ENCODE measurements at regions not wholly inside any gene's neighbourhood (a gene's known extent, or its start where the extent isn't known, plus 50 kb on each side); places are given as distances from the start of the nearest gene placed in this dataset.

DNA sequence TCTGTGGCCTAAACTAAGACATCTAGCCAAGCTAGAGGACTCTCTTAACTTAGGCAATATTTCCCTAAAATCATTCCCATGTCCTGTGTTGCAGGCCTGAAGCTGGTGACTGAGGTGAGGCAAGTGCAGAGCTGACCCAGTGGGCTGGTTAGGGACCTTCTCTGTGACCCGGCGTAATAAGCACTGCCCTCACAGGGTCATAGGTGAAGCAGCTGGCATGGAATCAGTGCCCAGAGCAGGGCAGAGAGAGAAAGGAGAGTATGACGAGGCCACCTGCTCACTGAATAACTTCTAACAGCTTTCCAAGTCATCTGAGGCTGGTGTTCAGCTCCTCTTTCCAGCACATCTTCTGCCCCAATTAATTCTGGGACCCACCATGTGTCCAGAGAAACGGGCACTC lies 197.0 kb downstream of the ANAPC1 start:
- no peak overlapping the region for H3K9ac ChIP-seq (ENCODE audit: low read depth in 1 of 2, low read length in 2 of 2)
- no peak overlapping the region for H3K27ac ChIP-seq (ENCODE audit: low read depth in 2 of 2, low read length in 2 of 2)
- no peak overlapping the region for H3K4me3 ChIP-seq (ENCODE audit: low read length in 2 of 2)
- no peaks in the 10 kb centered on the region for H3K9me3 ChIP-seq (ENCODE audit: control insufficient read depth in 2 of 2, low read length in 2 of 2)
- H3K4me1 ChIP-seq (ENCODE audit: control insufficient read depth in 2 of 2, insufficient read depth in 2 of 2, low read length in 2 of 2) = peaks cover 0 to 5% of the 10 kb centered on the region in 2 donors
- no peaks in the 10 kb centered on the region for H3K36me3 ChIP-seq (ENCODE audit: control insufficient read depth in 2 of 2, insufficient read depth in 2 of 2, low read length in 2 of 2)
- H3K27me3 ChIP-seq (ENCODE audit: control insufficient read depth in 2 of 2, insufficient read depth in 2 of 2, low read length in 2 of 2) = no peaks in the 10 kb centered on the region

DNA sequence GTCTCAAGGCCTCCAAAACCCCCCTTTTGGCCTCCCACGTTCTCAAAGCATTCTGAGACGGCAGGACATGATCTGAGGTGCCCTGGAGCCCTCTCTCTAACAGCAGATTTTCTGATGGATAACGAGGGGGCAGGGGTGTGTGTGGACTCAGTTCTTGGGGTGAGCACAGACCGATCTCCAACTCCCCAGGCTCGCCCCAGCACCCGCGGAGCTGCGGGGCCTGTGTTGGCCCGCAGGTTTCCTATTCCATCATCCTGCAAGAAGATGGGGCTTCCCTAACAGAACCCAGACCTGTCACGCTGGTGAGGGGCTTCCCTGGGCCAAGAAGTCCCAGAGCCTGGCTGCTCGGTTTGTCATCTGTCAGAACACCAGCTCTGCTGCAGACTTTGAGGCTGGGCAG lies 196.1 kb downstream of the ANAPC1 start:
- Histone ChIP-seq H3K9me3 (ENCODE audit: control insufficient read depth in 2 of 2, low read length in 2 of 2) (no peaks in the 10 kb centered on the region), H3K36me3 (ENCODE audit: control insufficient read depth in 2 of 2, insufficient read depth in 2 of 2, low read length in 2 of 2) (no peaks in the 10 kb centered on the region), H3K27me3 (ENCODE audit: control insufficient read depth in 2 of 2, insufficient read depth in 2 of 2, low read length in 2 of 2) (no peaks in the 10 kb centered on the region), H3K27ac (ENCODE audit: low read depth in 2 of 2, low read length in 2 of 2) (no peak overlapping the region), H3K9ac (ENCODE audit: low read depth in 1 of 2, low read length in 2 of 2) (no peak overlapping the region), H3K4me3 (ENCODE audit: low read length in 2 of 2) (no peak overlapping the region), H3K4me1 (ENCODE audit: control insufficient read depth in 2 of 2, insufficient read depth in 2 of 2, low read length in 2 of 2) (peaks cover 0 to 5% of the 10 kb centered on the region in 2 donors)

DNA sequence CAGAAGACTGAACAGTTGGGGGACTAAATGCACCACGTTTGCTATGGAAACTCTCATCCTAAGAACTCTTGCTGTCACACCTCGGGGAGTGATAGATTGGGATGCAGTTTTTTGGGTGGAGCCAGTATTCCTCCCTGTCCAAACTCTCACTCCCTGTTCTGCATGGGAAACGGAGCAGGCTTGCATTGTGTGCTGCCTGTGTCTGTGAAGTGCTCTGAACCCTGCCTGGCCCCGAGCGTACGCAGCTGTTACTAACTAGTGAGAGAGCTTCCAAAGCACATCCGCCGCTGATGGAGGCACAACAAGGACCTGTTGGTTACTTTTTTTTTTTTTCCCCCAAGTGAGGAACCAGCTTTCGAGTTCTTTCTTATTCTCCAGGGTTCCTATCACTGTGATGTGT lies 195.5 kb downstream of the ANAPC1 start:
- Histone ChIP-seq H3K9ac (ENCODE audit: low read depth in 1 of 2, low read length in 2 of 2) (no peak overlapping the region), H3K27ac (ENCODE audit: low read depth in 2 of 2, low read length in 2 of 2) (no peak overlapping the region), H3K36me3 (ENCODE audit: control insufficient read depth in 2 of 2, insufficient read depth in 2 of 2, low read length in 2 of 2) (no peaks in the 10 kb centered on the region), H3K27me3 (ENCODE audit: control insufficient read depth in 2 of 2, insufficient read depth in 2 of 2, low read length in 2 of 2) (no peaks in the 10 kb centered on the region), H3K4me1 (ENCODE audit: control insufficient read depth in 2 of 2, insufficient read depth in 2 of 2, low read length in 2 of 2) (peaks cover 0 to 5% of the 10 kb centered on the region in 2 donors), H3K9me3 (ENCODE audit: control insufficient read depth in 2 of 2, low read length in 2 of 2) (no peaks in the 10 kb centered on the region), H3K4me3 (ENCODE audit: low read length in 2 of 2) (no peak overlapping the region)

DNA sequence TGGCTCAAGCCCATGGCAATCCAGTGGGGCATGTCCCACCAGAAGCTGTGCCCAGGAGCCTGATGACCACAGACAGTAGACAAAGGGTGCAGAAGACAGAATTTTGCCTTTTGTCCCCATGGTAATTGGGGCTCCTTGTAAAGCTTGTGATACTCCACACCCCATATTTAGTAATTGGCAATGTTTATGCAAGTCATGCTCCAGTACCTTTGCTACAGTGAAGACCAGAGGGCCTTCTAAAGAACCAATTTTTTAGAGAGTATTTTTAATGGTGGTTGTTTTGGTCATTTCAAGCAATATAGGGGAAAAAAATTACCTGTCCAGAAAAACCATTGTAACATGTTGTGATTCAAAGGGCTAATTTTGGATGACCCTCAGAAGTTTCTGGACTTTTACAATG lies 194.8 kb downstream of the ANAPC1 start:
- no peak overlapping the region for H3K4me3 ChIP-seq (ENCODE audit: low read length in 2 of 2)
- H3K4me1 ChIP-seq (ENCODE audit: control insufficient read depth in 2 of 2, insufficient read depth in 2 of 2, low read length in 2 of 2) = peaks cover 0 to 5% of the 10 kb centered on the region in 2 donors
- H3K9ac ChIP-seq (ENCODE audit: low read depth in 1 of 2, low read length in 2 of 2) = no peak overlapping the region
- no peaks in the 10 kb centered on the region for H3K36me3 ChIP-seq (ENCODE audit: control insufficient read depth in 2 of 2, insufficient read depth in 2 of 2, low read length in 2 of 2)
- H3K27me3 ChIP-seq (ENCODE audit: control insufficient read depth in 2 of 2, insufficient read depth in 2 of 2, low read length in 2 of 2) = no peaks in the 10 kb centered on the region
- H3K27ac ChIP-seq (ENCODE audit: low read depth in 2 of 2, low read length in 2 of 2) = no peak overlapping the region
- H3K9me3 ChIP-seq (ENCODE audit: control insufficient read depth in 2 of 2, low read length in 2 of 2) = no peaks in the 10 kb centered on the region

DNA sequence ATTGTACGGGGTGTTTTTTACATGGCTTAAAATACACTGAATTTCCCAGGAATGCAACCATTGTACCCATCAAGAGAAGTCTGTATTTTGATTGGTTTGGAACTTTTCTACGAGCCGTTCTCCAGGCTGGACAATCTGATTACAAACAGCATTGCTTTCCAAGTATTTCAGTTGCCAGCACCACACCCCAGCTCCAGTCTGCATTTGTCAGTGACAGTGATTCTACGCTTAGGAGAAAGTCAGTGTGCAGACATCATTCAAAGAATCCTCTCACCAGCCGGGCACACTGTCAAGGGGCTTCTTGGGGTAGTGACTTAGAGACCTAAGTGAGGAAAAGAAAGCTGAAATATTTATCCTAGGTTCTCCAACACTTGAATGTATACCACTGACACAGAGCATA lies 194.1 kb downstream of the ANAPC1 start:
- no peak overlapping the region for H3K27ac ChIP-seq (ENCODE audit: low read depth in 2 of 2, low read length in 2 of 2)
- H3K4me3 ChIP-seq (ENCODE audit: low read length in 2 of 2) = no peak overlapping the region
- no peak overlapping the region for H3K9ac ChIP-seq (ENCODE audit: low read depth in 1 of 2, low read length in 2 of 2)

DNA sequence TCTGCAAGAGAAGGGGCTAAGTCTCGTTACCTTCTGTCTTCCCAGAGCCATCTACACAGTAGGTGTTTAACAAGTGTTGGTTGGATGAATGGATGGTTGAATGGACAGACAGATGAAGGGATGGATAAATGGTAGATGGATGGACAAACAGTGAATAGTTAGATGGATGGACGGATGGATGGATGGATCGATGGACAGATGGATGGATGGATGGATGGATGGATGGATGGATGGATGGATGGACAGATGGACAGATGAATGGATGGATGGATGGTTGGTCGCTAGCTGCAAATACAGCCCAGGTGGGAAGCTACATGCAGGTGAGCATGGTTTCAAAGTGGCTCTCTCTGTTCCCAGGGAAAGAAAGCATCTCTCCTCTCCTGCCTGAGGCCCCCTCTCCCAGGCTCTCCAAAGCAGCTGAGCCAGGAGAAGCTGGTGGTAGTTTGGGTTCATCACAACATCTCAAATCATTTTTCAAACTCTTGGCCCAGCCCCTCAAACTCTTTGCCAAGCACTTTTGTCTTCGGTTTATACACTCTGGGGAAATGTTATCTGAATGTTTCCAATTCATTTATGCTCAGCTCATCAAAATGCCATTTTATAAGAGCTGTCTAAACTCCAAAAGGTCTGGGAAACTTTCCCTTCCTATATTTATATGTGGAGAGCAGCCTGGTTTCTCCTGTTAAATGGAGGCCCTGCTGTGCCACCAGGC lies 192.7 kb downstream of the ANAPC1 start:
- Histone ChIP-seq H3K27me3 (ENCODE audit: control insufficient read depth in 2 of 2, insufficient read depth in 2 of 2, low read length in 2 of 2) (no peaks in the 10 kb centered on the region), H3K9me3 (ENCODE audit: control insufficient read depth in 2 of 2, low read length in 2 of 2) (no peaks in the 10 kb centered on the region), H3K36me3 (ENCODE audit: control insufficient read depth in 2 of 2, insufficient read depth in 2 of 2, low read length in 2 of 2) (no peaks in the 10 kb centered on the region), H3K27ac (ENCODE audit: low read depth in 2 of 2, low read length in 2 of 2) (no peak overlapping the region), H3K4me3 (ENCODE audit: low read length in 2 of 2) (no peak overlapping the region), H3K9ac (ENCODE audit: low read depth in 1 of 2, low read length in 2 of 2) (no peak overlapping the region), H3K4me1 (ENCODE audit: control insufficient read depth in 2 of 2, insufficient read depth in 2 of 2, low read length in 2 of 2) (no peaks in the 10 kb centered on the region)

More for the DNA sequence above, 194.1 kb downstream of the ANAPC1 start:
- no peaks in the 10 kb centered on the region for H3K27me3 ChIP-seq (ENCODE audit: control insufficient read depth in 2 of 2, insufficient read depth in 2 of 2, low read length in 2 of 2)
- H3K4me1 ChIP-seq (ENCODE audit: control insufficient read depth in 2 of 2, insufficient read depth in 2 of 2, low read length in 2 of 2) = no peaks in the 10 kb centered on the region
- no peaks in the 10 kb centered on the region for H3K9me3 ChIP-seq (ENCODE audit: control insufficient read depth in 2 of 2, low read length in 2 of 2)
- H3K36me3 ChIP-seq (ENCODE audit: control insufficient read depth in 2 of 2, insufficient read depth in 2 of 2, low read length in 2 of 2) = no peaks in the 10 kb centered on the region

DNA sequence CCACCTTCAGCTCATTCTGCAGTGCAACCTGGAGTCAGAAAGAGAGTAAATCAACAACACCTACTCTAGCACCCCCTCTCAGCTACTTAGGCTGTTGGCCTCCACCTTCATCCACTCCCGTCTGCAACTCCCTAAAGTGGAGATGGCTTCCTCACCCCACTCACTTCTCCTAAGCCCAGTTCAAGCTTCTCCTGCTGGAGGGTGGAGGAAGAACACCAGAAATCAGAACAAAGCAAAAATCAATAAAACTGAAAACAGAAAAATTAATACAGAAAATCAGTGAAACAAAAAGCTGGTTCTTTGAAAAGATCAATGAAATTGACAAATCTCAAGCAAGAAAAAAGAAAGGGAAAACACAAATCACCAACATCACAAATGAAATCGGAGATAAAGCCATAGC lies 191.7 kb downstream of the ANAPC1 start:
- H3K4me1 ChIP-seq (ENCODE audit: control insufficient read depth in 2 of 2, insufficient read depth in 2 of 2, low read length in 2 of 2) = no peaks in the 10 kb centered on the region
- H3K9ac ChIP-seq (ENCODE audit: low read depth in 1 of 2, low read length in 2 of 2) = no peak overlapping the region
- no peaks in the 10 kb centered on the region for H3K9me3 ChIP-seq (ENCODE audit: control insufficient read depth in 2 of 2, low read length in 2 of 2)
- no peak overlapping the region for H3K27ac ChIP-seq (ENCODE audit: low read depth in 2 of 2, low read length in 2 of 2)
- H3K27me3 ChIP-seq (ENCODE audit: control insufficient read depth in 2 of 2, insufficient read depth in 2 of 2, low read length in 2 of 2) = no peaks in the 10 kb centered on the region
- no peaks in the 10 kb centered on the region for H3K36me3 ChIP-seq (ENCODE audit: control insufficient read depth in 2 of 2, insufficient read depth in 2 of 2, low read length in 2 of 2)
- H3K4me3 ChIP-seq (ENCODE audit: low read length in 2 of 2) = no peak overlapping the region

DNA sequence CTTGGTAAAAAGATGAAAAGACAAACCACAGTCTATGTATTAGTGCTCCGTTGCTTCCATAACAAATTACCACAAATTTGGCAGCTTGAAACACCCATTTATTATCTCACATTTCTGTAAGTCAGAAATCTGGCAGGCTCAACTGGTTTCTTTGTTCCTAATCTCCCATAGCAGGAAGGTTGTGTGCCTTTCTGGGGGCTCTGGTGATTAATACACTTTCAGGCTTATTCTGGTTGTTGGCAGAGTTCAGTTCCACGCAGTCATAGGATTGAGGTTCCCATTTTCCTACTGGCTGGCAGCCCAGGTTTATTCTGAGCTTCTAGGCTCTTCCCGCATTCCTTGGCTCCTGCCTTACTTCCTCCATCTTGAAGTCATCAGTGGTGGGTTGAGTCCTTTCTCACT lies 189.3 kb downstream of the ANAPC1 start:
- H3K4me1 ChIP-seq (ENCODE audit: control insufficient read depth in 2 of 2, insufficient read depth in 2 of 2, low read length in 2 of 2) = peaks cover 13 to 17% of the 10 kb centered on the region in 2 donors
- no peak overlapping the region for H3K9ac ChIP-seq (ENCODE audit: low read depth in 1 of 2, low read length in 2 of 2)
- H3K27me3 ChIP-seq (ENCODE audit: control insufficient read depth in 2 of 2, insufficient read depth in 2 of 2, low read length in 2 of 2) = no peaks in the 10 kb centered on the region
- H3K27ac ChIP-seq (ENCODE audit: low read depth in 2 of 2, low read length in 2 of 2) = no peak overlapping the region
- no peaks in the 10 kb centered on the region for H3K36me3 ChIP-seq (ENCODE audit: control insufficient read depth in 2 of 2, insufficient read depth in 2 of 2, low read length in 2 of 2)
- H3K4me3 ChIP-seq (ENCODE audit: low read length in 2 of 2) = no peak overlapping the region
- H3K9me3 ChIP-seq (ENCODE audit: control insufficient read depth in 2 of 2, low read length in 2 of 2) = no peaks in the 10 kb centered on the region

DNA sequence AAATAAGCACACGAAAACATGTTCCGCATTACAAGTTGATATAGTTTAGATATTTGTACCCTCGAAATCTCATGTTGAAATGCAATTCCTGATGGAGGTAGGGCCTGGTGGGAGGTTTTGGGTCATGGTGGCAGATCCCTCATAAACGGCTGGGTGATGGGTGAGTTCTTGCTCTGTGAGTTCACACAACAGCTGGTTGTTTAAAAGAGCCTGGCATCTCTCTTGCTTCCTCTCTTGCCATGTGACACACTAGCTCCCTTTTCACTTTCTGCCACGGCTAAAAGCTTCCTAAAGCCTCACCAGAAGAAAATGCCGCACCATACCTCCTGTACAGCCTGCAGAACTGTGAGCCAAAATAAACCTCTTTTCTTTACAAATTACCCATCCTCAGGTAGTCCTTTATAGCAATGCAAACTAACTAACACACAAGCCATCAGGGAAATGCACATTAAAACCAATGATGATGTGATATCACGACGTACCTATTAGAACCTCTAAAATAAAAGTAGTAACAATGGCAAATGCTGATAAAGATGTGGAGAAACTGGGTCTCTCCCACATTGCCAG lies 188.5 kb downstream of the ANAPC1 start:
- H3K27me3 ChIP-seq (ENCODE audit: control insufficient read depth in 2 of 2, insufficient read depth in 2 of 2, low read length in 2 of 2) = no peaks in the 10 kb centered on the region
- H3K4me3 ChIP-seq (ENCODE audit: low read length in 2 of 2) = no peak overlapping the region
- no peaks in the 10 kb centered on the region for H3K36me3 ChIP-seq (ENCODE audit: control insufficient read depth in 2 of 2, insufficient read depth in 2 of 2, low read length in 2 of 2)
- H3K9ac ChIP-seq (ENCODE audit: low read depth in 1 of 2, low read length in 2 of 2) = no peak overlapping the region
- H3K27ac ChIP-seq (ENCODE audit: low read depth in 2 of 2, low read length in 2 of 2) = no peak overlapping the region
- no peaks in the 10 kb centered on the region for H3K9me3 ChIP-seq (ENCODE audit: control insufficient read depth in 2 of 2, low read length in 2 of 2)
- peaks cover 13 to 18% of the 10 kb centered on the region in 2 donors for H3K4me1 ChIP-seq (ENCODE audit: control insufficient read depth in 2 of 2, insufficient read depth in 2 of 2, low read length in 2 of 2)

DNA sequence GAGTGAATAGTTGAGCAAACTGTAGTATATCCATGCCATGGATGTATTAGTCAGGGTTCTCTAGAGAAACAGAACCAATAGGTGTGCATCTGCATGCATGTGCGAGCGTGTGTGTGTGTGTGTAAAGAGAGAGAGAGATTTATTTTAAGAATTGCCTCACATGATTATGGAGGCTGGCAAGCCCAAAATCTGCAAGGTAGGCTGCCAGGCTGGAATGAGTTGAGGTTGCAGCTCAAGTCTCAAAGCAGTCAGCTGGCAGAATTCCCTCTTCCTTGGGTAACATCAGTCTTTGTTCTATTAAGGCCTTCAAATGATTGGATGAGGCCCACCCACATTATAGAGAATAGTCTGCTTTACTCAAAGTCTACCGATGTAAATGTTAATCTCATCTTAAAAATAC lies 187.8 kb downstream of the ANAPC1 start:
- H3K9ac ChIP-seq (ENCODE audit: low read depth in 1 of 2, low read length in 2 of 2) = no peak overlapping the region
- no peaks in the 10 kb centered on the region for H3K9me3 ChIP-seq (ENCODE audit: control insufficient read depth in 2 of 2, low read length in 2 of 2)
- no peak overlapping the region for H3K27ac ChIP-seq (ENCODE audit: low read depth in 2 of 2, low read length in 2 of 2)
- no peaks in the 10 kb centered on the region for H3K36me3 ChIP-seq (ENCODE audit: control insufficient read depth in 2 of 2, insufficient read depth in 2 of 2, low read length in 2 of 2)
- no peaks in the 10 kb centered on the region for H3K27me3 ChIP-seq (ENCODE audit: control insufficient read depth in 2 of 2, insufficient read depth in 2 of 2, low read length in 2 of 2)
- H3K4me1 ChIP-seq (ENCODE audit: control insufficient read depth in 2 of 2, insufficient read depth in 2 of 2, low read length in 2 of 2) = peaks cover 13 to 22% of the 10 kb centered on the region in 2 donors
- no peak overlapping the region for H3K4me3 ChIP-seq (ENCODE audit: low read length in 2 of 2)

All from mucosa of rectum (tissue), 2 donors.